PC-9 (cell line): ENCODE measurements at regions not wholly inside any gene's neighbourhood (a gene's known extent, or its start where the extent isn't known, plus 50 kb on each side); places are given as distances from the start of the nearest gene placed in this dataset.

ENCODE experiments used
- EZH2 ChIP-seq: fragments of 200-600 bp; sonication (generic); IDR thresholded peaks from 2 replicates; pipeline ENCODE4 v1.8.0; 2017; ENCODE audit warnings: antibody characterized with exemption, low read depth
- TF ChIP-seq, protein P1 (sequence below): fragments of 200-600 bp; sonication (generic); conservative IDR thresholded peaks from 2 replicates; pipeline ENCODE4 v1.6.1; 2017; ENCODE audit warnings: mixed run types, antibody characterized with exemption, mild to moderate bottlenecking, moderate library complexity

DNA sequence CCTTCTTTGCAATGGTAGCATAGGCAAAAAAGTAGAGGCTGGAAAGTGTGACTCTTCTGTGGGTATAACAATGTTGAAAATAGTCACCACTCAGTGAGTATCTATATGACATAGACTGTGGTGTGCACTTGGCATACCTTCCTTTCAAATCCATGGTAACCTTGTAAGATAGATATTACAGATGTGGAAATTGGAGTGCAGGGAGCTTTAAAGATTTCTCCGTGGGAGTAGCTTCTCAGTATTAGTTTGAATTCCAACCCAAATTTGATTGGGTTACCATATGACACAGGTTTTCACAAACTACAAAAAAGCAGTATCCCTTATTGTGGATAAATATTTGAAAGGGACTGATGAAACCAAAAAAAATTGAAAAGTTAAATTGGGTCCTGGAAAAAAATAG is 163.8 kb downstream of the CLVS2 start:
- TF ChIP-seq, protein P1, sequence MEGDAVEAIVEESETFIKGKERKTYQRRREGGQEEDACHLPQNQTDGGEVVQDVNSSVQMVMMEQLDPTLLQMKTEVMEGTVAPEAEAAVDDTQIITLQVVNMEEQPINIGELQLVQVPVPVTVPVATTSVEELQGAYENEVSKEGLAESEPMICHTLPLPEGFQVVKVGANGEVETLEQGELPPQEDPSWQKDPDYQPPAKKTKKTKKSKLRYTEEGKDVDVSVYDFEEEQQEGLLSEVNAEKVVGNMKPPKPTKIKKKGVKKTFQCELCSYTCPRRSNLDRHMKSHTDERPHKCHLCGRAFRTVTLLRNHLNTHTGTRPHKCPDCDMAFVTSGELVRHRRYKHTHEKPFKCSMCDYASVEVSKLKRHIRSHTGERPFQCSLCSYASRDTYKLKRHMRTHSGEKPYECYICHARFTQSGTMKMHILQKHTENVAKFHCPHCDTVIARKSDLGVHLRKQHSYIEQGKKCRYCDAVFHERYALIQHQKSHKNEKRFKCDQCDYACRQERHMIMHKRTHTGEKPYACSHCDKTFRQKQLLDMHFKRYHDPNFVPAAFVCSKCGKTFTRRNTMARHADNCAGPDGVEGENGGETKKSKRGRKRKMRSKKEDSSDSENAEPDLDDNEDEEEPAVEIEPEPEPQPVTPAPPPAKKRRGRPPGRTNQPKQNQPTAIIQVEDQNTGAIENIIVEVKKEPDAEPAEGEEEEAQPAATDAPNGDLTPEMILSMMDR: no peak
- no peak for TF ChIP-seq EZH2
